ENCODE measurements at regions not wholly inside any gene's neighbourhood (a gene's known extent, or its start where the extent isn't known, plus 50 kb on each side); places are given as distances from the start of the nearest gene placed in this dataset.

- DNase-seq (ENCODE audit: low read depth in 4 of 4, low spot score in 3 of 4): no peak
Measured at GRCh38 chr11:33646629-33647028, 54.0 kb downstream of the C11orf91 start.

- no peak for DNase-seq (ENCODE audit: low read depth in 4 of 4, low spot score in 3 of 4)
Measured at GRCh38 chr11:33646168-33646567, 54.5 kb downstream of the C11orf91 start.

- DNase-seq (ENCODE audit: low read depth in 4 of 4, low spot score in 3 of 4): no peak
Measured at GRCh38 chr11:33645686-33646085, 54.9 kb downstream of the C11orf91 start.

- no peak for DNase-seq (ENCODE audit: low read depth in 4 of 4, low spot score in 3 of 4)
Measured at GRCh38 chr11:33643167-33643824, 57.3 kb downstream of the C11orf91 start.

- DNase-seq (ENCODE audit: low read depth in 4 of 4, low spot score in 3 of 4): no peak
Measured at GRCh38 chr11:33642461-33643166, 58.0 kb downstream of the C11orf91 start.

- DNase-seq (ENCODE audit: low read depth in 4 of 4, low spot score in 3 of 4): no peak
Measured at GRCh38 chr11:33640730-33641371, 59.8 kb downstream of the C11orf91 start.

- DNase-seq (ENCODE audit: low read depth in 4 of 4, low spot score in 3 of 4): no peak
Measured at GRCh38 chr11:33638608-33639007, 62.0 kb downstream of the C11orf91 start.

DNA sequence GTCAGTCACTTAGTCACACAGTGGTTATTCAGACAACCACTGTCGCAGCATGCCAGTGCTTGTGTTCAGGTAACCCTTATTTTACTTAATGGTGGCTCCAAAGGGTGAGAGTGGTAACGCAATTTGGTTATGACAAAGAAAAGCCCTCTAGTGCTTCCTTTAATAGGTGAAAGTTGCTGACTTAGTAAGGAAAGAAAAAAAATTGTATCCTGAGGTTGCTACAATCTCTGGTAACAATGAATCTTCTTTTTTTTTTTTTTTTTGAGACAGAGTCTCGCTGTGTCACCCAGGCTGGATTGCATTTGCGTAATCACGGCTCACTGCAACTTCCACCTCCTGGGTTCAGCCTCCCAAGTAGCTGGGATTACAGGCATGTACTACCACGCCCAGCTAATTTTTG lies 64.5 kb downstream of the C11orf91 start:
- DNase-seq (ENCODE audit: low read depth in 4 of 4, low spot score in 3 of 4): no peak

DNA sequence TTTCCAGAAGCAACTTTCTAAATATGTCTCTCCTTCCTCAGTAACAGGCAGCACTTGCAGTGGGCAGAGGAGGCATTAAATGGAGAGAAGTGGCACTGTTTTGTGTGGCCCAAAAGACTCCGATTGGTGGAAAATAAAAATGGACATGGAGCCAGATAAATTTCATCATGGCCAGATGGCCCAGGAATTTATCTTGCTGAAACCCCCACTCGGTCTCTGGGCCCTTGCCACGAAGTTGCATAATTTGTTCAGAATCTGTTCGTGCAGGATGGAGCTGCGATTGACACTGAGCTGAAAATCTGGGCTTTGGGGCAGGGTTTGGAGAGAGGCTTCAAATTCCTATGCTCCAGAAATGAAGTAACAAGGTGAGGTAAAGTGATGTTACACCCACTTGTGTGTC lies 65.5 kb downstream of the C11orf91 start:
- DNase-seq (ENCODE audit: low read depth in 4 of 4, low spot score in 3 of 4): no peak

DNA sequence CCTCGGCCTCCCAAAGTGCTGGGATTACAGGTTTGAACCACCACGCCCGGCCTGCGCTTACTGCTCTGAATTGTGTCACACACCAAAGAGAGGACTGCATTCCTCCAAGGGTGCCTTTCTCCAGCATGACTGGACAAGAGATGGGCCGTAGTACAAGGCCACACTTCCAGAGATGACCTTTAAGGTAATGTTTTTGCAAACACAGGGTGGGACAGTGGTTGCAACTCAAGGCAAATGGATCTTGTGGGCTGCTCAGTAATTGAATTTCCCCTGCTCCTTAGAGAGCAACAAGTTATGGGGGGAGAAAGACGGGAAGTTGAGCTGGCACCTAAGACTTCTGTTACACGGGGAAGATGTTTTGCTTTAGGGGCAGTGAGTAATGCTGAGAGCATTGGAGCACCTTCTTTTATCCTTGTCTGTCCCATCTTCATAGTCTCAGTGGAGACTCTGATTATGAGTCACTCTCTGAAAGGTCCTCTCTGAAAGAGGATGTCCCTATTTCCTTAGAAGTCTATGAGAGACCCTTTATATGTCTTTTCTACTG lies 66.3 kb downstream of the C11orf91 start:
- DNase-seq (ENCODE audit: low read depth in 4 of 4, low spot score in 3 of 4): no peak

- no peak for DNase-seq (ENCODE audit: low read depth in 4 of 4, low spot score in 3 of 4)
Measured at GRCh38 chr11:33633251-33634003, 67.2 kb downstream of the C11orf91 start.

- DNase-seq (ENCODE audit: low read depth in 4 of 4, low spot score in 3 of 4): no peak
Measured at GRCh38 chr11:33631749-33632091, 68.9 kb downstream of the C11orf91 start.

DNA sequence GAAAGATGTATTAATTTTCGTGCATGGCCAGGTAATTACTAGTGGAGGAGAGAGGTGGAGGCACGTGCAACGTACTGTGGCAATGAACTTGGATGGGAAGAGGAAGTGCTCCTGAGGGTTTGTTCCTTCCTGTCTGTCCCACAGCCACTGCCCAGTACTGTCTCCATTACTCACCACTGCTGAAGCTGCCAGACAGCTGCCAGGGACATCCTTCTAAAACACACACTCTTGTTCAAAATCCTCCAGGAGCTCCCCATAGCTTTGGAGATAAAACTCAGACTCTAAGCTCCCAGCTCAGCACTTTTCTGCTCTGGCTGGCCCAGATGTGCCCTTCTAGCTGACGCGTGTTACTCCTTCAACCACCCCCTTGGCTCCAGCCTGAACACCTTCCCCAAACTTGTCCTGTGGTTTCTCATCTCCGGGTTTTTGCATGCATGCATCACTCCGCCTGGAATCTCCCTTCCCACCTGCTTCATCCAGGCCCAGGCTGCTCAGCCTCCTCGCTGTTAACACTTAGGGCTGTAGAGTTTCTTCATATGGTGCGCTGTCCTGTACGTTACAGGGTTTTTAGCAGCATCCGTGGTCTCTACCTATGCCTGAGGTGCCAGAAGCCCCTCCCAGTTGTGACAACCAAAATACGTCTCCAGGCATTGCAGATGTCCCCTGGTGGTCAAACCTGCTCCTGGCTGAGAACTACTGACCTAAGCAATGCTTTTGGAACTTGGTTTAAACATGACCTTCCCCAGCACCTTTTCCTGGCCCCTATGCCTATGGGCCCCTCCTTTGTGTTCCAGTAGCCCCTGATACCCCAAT lies 69.5 kb downstream of the C11orf91 start:
- no peak for DNase-seq (ENCODE audit: low read depth in 4 of 4, low spot score in 3 of 4)

DNA sequence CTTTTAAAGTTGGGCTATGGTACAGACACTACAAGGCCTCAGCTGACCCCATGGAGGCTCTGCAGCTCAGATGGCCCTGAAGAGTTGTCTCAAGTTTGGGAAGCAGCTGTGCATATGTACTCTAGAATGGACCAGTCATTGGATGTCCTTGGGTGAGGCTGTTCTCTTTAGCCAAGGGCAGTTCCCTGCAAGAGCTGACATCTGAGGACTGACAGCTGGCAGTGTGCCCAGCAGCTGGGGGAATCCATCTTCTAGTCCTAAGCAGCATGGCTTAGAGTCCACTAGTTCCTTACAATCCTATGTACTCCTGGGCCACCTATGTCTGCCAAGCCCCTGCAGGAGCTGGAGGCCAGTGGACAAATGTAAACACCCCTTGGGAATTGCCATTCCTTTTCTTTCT lies 76.5 kb downstream of the C11orf91 start:
- DNase-seq (ENCODE audit: low read depth in 4 of 4, low spot score in 3 of 4): no peak

DNA sequence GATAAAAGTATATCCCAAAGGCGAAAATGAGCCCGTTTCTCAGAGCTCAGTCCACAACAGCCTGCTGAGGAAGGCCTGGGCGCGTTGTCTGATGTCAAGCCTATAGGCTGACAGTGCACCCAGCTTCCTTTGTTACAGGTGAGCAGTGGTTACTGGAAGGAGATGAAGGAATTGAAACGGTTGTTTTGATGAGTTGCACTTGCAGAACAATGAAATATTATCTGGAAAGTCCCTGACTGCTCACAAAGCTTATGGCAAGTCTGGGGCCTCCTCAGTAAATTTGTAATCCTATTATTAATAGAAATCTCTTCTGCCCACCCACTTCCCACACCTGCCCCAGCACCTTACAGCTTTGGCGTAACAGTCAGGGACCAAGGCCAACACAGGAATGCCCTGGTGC lies 77.8 kb downstream of the C11orf91 start:
- DNase-seq (ENCODE audit: low read depth in 4 of 4, low spot score in 3 of 4): no peak

GRCh38 chr11:33622186-33622585 lies 78.4 kb downstream of the C11orf91 start:
- no peak for DNase-seq (ENCODE audit: low read depth in 4 of 4, low spot score in 3 of 4)

DNA sequence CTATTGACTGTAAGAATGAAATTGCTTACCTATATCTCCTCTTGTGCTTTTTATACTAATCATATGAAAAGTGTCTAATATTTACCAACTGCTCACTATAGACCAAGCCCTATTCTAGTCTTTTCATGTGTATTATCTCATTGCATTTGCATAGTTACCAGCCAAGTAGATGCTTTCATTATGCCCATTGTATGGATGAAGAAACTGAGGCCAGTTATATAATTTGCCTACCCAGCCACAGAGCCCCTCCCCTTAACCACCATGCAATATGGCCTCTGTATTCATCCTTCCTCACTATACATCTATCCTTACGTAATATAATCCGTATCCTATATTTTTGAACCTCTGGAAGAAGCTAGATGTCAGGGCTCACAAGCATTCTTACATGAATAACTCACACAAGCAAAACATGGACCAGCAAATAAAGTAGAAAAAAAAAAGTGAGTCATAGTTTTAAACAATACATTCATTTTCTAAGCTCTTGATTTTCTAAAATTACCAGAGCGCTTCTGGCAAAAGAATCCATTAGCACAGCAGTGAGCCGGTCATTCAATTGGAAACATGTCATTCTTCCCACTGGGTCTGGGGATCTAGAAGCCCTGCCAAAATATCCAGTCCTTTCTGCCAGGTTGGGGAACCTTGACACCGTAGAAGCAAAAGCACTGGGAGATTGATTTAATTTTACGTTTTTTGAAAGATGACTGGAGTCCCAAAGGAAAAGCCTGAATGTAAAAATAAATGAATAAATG lies 80.0 kb downstream of the C11orf91 start:
- DNase-seq (ENCODE audit: low read depth in 4 of 4, low spot score in 3 of 4): no peak

DNA sequence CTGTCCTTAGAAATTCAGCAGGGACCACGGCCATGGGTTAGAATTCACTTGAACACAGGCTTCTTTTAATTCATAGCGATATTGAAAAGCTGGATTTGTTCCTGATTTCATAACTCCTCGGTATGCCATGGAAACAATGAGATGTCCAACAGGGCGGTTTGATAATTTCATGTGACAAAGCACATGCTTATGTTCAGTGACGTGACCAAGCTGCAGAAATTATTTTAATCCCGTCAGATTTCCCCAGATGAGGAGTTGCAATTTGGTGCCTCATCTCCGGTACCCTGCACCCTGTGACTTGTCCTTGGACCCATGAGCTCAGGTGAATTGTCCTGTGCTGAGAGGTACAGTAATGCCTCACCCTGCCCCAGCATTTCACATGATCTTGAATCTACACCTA lies 81.7 kb downstream of the C11orf91 start:
- DNase-seq (ENCODE audit: low read depth in 4 of 4, low spot score in 3 of 4): no peak

DNA sequence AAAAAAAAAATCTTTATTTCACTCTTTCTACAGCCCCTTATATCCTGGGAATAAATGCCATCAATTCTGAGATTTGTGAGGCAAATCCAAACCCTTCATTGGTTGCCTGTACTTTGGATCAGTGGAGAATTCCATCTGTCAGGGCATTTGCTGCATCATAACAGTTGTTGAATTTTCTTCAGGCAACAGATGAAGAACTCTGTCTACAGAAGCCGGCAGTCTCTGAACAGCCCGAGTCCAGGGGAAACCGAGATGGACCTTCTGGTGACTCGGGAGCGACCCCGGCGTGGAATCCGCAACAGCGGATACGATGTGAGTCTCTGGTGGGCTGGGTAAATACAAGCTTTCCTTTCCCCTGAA lies 82.3 kb downstream of the C11orf91 start:
- DNase-seq (ENCODE audit: low read depth in 4 of 4, low spot score in 3 of 4): no peak
